Sciatic nerve (tissue), 2 donors: ENCODE measurements at regions not wholly inside any gene's neighbourhood (a gene's known extent, or its start where the extent isn't known, plus 50 kb on each side); places are given as distances from the start of the nearest gene placed in this dataset.
"Not testable (repeated sequence)": the region's sequence is repeated elsewhere in the genome, so short reads cannot be mapped to it uniquely, and the experiment has no call there.

ENCODE experiments used
- ATAC-seq: fragments of 200-7000 bp; cut with Tn5 transposase; one replicate; pipeline ENCODE4 v1.9.1; 2020; ENCODE audit warnings: mild to moderate bottlenecking, moderate library complexity
- DNase-seq: peaks from one replicate; pipeline ENCODE4 v3.0.0-alpha.2; 2020; ENCODE audit warnings: low spot score
- intact Hi-C: fragments of 100-400 bp; cut with DNase I; formaldehyde crosslinking; loops from one replicate; pipeline ENCODE4 v1.14.2; 2022
- donor health status: DM: no; HTN: no; CAD: no.
- donor health status: DM: no; HTN: no; CAD: no.

DNA sequence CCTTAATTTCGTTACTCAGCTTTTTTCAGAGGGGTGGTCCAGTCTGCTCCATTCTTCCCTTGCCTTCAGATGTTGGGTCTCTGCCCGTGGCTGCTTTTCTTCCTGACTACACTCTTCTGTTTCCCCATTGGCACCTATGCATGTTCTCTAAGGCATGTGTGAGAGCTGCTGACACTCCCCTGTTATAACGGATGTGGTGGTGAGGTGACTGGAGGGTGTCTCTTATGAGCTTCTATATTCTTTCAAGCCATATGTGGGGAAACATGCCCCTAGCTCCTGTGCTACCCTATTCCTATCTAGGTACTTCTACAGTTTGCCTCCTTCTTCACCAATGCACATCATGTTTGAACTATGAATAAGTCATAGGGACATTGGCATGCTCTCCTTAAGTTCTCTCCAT is 643.2 kb downstream of the RPL10L start:
- ATAC-seq (no peak), DNase-seq (no peak)
- intact Hi-C loops: no loop called here

GRCh38 chr14:45998554-45998953 is 653.0 kb downstream of the RPL10L start:
- DNase-seq (no peak), ATAC-seq (no peak)
- intact Hi-C loops: no loop called here

GRCh38 chr14:45990252-45990651 is 661.3 kb downstream of the RPL10L start:
- ATAC-seq: no peak
- intact Hi-C loops: no loop called here
- DNase-seq: no peak

DNA sequence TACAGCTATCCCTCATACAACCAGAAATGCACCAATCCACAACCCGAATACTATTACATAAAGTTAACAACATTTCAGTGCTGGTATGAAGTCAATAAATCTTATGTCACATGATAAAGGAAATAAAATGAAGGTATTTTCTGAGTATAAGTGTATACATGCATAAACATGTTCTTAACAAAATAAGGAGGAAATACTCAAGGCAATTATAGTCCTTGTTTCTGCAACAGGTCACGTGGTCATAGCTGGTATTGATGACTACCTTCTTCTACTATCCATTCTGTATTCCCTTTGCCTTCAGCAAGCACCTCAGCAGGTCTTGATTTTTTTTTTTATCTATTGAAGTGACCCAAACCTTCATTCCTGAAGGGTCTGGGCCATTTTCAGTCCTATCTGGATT is 675.6 kb downstream of the RPL10L start:
- DNase-seq (no peak), ATAC-seq (no peak)
- intact Hi-C loops: no loop called here

DNA sequence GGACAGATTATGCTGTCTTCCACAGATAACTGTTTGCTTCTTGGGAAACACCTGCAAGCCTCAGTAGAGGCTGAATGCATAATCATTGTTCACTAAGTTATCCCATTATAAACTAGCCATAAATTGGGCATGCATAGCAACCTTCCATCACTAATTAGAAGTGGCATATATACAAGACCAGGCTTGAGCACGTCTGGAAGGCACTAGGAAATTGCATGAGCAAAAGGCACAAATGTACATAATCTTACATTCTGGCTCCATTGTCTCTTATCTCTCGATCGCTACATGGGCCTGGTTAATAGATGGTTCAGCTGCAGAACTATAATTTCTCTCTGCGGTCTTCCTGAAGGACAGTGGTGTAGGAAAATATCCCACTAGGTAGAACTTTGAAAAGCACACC is 679.2 kb downstream of the RPL10L start:
- DNase-seq: no peak
- intact Hi-C loops: no loop called here
- ATAC-seq: no peak

DNA sequence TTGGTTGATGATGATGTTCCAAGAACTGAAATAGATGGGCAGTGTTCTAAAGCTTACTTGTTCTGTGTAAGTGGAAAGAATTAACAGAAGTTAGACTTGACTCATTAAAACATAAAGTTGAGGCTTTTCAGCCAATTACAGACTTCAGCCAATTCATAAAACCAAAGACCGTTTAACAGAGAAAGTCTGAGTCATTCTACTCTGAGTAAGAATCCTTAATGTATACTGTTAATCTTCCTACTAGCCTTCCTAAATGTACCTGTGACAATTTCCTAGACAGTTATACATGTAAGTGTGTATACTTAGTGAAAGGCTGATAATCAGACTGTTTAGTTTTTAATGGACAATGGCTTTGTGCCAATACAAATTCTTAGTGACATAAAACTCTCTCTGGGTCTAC is 681.0 kb downstream of the RPL10L start:
- intact Hi-C loops: no loop called here
- no peak for ATAC-seq
- DNase-seq: no peak

DNA sequence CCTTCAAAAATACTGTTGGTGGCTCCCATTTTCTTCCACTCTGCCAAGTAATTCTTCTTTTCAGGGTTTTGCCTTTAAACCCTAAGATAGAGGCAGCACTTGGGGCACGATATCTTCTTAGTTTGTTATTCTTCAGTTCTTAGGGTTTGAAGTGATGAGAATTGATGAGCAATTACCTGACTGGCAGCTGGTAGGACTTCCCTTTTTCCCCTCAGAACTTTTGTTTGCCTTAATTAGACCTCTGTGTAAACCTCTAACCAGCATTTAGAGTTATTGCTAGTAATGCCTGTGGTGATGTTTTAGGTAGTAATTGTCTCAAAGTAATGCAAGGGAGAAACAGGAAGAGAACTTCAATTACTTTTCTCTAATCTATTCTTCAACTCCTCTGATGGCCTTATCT is 683.5 kb downstream of the RPL10L start:
- intact Hi-C loops: no loop called here
- no peak for ATAC-seq
- no peak for DNase-seq

DNA sequence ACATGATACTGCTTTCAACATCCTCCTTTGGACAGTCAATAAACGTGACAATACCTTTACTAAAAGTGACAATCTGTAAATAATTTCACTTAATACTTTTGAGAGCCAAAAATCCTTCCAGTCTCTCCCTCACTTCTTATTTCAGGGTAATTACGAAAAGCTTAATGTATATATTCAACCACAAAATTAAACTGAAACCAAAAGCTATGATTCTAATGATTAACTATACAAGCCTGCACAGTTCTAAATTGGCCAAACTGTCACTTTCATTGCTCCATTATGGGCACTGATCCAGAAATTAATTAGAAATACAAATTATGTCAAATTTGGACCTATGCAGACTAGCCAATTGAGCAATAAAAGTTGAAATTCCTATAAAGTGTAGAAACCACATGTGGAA is 696.5 kb upstream of the MIS18BP1 start:
- DNase-seq (no peak), ATAC-seq (no peak)
- intact Hi-C loops: no loop called here

DNA sequence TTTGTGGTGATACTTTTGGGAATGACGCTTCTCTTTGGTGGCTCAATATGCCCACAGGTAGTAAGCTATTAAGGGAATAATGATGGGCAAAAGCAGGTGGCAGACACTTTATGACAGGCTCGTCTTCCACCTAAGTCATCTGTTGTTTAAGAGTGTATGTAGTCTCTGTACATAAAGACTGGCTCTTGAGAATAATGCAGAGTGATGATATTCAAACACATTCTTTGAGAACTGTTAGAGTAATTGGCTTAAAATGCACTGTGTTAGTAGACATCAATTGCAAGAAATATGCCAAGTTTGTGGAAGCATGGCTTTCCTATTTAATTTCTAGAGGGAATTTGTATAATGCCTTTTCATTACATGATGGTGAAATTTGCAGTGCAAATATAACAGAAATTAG is 694.8 kb upstream of the MIS18BP1 start:
- intact Hi-C loops: no loop called here
- DNase-seq (no peak), ATAC-seq (no peak)

DNA sequence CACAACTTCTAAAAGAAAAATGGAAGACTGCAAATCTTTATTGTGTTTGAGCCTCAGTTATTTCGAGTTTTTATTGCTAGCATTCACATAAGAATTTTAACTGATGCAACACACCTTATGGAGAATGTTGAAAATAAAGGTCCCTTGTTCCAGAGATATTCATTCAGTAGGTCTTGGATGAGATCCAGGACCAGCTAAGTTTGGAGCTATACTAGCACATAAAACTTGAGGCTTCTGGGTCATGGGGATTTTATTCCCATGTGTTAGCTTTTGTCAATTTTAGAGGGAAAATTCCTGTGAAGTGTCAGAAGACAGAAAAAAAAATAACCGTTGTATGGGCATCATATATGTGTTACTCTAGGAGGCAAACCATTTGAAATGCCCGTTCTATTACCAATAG is 693.2 kb upstream of the MIS18BP1 start:
- no peak for ATAC-seq
- DNase-seq: no peak
- intact Hi-C loops: no loop called here

DNA sequence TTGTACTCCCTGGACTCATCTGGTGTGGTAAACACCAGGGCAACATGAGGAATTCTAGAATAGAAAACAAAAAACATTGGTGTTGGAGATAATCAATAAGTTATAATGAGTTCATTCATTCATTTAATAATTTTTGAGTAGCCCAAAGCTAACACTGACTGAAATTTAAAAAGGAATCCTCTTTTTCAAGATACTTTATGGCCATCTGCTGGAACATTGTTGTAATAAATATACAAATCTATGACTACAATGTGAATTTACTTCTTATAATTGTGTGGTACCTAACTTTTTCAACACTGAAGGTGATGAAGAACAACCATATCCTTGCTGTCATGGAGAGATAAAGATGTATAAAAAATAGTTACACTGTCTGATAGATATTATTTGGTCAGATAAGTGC is 687.3 kb upstream of the MIS18BP1 start:
- ATAC-seq (no peak), DNase-seq (no peak)
- intact Hi-C loops: no loop called here

DNA sequence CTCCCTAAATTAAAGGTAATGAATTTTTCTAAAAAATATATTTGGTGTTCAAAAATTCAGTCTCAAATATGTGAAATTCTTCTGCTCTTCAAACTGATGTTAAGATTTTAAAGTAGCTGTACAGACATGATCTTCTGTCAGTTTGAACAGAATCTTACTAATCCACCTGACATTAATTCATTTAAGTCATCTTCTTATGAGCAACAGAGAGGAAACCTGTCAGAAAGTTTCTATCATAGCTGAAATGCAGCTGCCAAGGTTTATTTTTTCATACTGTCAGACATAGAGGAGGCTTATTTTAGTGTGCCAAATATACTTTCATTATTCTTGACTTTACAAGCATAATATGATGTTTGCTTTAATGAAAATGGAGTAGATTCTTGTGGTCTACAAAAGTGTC is 686.6 kb upstream of the MIS18BP1 start:
- ATAC-seq (no peak), DNase-seq (no peak)
- intact Hi-C loops: no loop called here

- intact Hi-C loops, DNase-seq, ATAC-seq: not testable (repeated sequence)
These were observed 667.0 kb upstream of the MIS18BP1 start for GRCh38 chr14:45919995-45920394.

GRCh38 chr14:45916340-45916953 is 663.4 kb upstream of the MIS18BP1 start:
- intact Hi-C loops: no loop called here
- ATAC-seq: no peak

GRCh38 chr14:45907782-45908181 is 654.8 kb upstream of the MIS18BP1 start:
- DNase-seq (no peak), ATAC-seq (no peak)
- intact Hi-C loops: no loop called here

More at GRCh38 chr14:45916340-45916953, 663.4 kb upstream of the MIS18BP1 start:
- no peak for DNase-seq

- intact Hi-C loops: no loop called here
- no peak for DNase-seq
- no peak for ATAC-seq
These were observed 653.3 kb upstream of the MIS18BP1 start for GRCh38 chr14:45906257-45906656.

DNA sequence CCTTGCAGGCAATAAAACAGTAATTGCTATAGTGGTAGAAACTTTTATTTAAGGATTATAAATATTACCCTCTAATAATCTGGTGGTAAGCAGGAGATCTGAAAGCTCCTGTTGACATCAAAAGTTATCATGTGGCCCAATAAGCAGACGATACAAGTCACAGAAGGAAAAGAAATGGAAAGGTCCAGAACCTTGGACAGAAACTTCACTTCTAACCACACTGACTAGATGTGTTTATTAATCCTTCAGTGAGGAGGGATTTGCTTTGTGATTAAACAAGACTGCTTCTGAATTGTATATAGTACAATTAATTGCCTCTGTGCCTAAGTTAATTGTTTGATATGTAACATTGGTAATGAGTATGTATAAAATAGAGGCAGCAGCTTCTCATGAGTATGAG is 652.7 kb upstream of the MIS18BP1 start:
- intact Hi-C loops: no loop called here
- DNase-seq: no peak
- no peak for ATAC-seq

- intact Hi-C loops: no loop called here
- DNase-seq (no peak), ATAC-seq (no peak)
These were observed 651.3 kb upstream of the MIS18BP1 start for GRCh38 chr14:45904314-45904713.

GRCh38 chr14:45902241-45902640 is 649.2 kb upstream of the MIS18BP1 start:
- no peak for ATAC-seq
- intact Hi-C loops: no loop called here
- DNase-seq: no peak

GRCh38 chr14:45897439-45897838 is 644.4 kb upstream of the MIS18BP1 start:
- DNase-seq: no peak
- ATAC-seq: no peak
- intact Hi-C loops: no loop called here

DNA sequence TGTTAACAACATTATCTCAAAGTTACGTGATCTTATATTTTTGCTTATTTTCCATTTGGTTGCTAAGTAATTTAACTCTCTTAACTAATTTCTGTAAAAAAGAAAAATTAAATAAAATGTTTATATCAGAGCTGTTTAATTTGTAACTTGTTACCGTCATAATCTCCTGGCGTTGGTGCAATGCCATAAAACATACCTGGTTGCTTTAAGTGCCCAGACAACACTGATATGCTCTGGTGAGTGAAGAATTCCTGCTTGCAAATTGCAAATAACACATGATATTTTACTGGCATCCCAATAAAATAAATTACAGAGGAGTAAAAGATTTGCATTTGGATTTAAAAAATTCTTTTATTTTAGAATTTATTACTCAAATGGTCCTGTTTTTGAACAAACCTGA is 640.1 kb upstream of the MIS18BP1 start:
- intact Hi-C loops: no loop called here
- DNase-seq (no peak), ATAC-seq (no peak)
